ENCODE measurements at regions not wholly inside any gene's neighbourhood (a gene's known extent, or its start where the extent isn't known, plus 50 kb on each side); places are given as distances from the start of the nearest gene placed in this dataset.

GRCh38 chr3:162701211-162701610 is 1204.6 kb downstream of the OTOL1 start:
- Histone ChIP-seq H2AFZ (ENCODE audit: insufficient read depth, low read depth, low read length, poor library complexity, severe bottlenecking) (no peak overlapping the region), H3K9me3 (replicated peaks in 1 of 2; ENCODE audit: control insufficient read depth in 1 of 2, insufficient read depth in 1 of 2, low read length in 2 of 2) (peaks cover 0 to 8% of the 10 kb centered on the region in 2 donors), H3K27me3 (ENCODE audit: control insufficient read depth in 2 of 2, insufficient read depth in 2 of 2, low read length in 2 of 2) (no peaks in the 10 kb centered on the region), H3K27ac (ENCODE audit: low read depth in 1 of 2, low read length in 2 of 2) (no peak overlapping the region), H3K36me3 (replicated peaks in 1 of 2; ENCODE audit: control insufficient read depth in 1 of 2, insufficient read depth in 2 of 2, low read length in 2 of 2) (no peaks in the 10 kb centered on the region), H3K4me1 (ENCODE audit: control insufficient read depth in 1 of 2, insufficient read depth in 2 of 2, low read length in 2 of 2) (no peaks in the 10 kb centered on the region), H3K9ac (ENCODE audit: insufficient read depth, low read length, poor library complexity, severe bottlenecking) (no peak overlapping the region), H4K20me1 (ENCODE audit: insufficient read depth, low read length) (no peaks in the 10 kb centered on the region), H3K79me2 (ENCODE audit: insufficient read depth, low read length) (no peaks in the 10 kb centered on the region), H3K4me3 (replicated peaks in 1 of 3; ENCODE audit: low read depth in 2 of 3, low read length in 3 of 3) (no peak overlapping the region), H3K4me2 (replicated peaks; ENCODE audit: extremely low read depth, low read length, poor library complexity, severe bottlenecking) (no peak overlapping the region)
- TF ChIP-seq, protein P1, sequence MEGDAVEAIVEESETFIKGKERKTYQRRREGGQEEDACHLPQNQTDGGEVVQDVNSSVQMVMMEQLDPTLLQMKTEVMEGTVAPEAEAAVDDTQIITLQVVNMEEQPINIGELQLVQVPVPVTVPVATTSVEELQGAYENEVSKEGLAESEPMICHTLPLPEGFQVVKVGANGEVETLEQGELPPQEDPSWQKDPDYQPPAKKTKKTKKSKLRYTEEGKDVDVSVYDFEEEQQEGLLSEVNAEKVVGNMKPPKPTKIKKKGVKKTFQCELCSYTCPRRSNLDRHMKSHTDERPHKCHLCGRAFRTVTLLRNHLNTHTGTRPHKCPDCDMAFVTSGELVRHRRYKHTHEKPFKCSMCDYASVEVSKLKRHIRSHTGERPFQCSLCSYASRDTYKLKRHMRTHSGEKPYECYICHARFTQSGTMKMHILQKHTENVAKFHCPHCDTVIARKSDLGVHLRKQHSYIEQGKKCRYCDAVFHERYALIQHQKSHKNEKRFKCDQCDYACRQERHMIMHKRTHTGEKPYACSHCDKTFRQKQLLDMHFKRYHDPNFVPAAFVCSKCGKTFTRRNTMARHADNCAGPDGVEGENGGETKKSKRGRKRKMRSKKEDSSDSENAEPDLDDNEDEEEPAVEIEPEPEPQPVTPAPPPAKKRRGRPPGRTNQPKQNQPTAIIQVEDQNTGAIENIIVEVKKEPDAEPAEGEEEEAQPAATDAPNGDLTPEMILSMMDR (IDR thresholded peaks at IDR 0.05): no peak
- 100% methylated on average over 1 of the region's 4 CpGs for WGBS (ENCODE audit: insufficient coverage)
- no peaks in the 10 kb centered on the region for H3K4me1 Mint-ChIP-seq
- H3K9me3 Mint-ChIP-seq: peaks cover 0 to 4% (median 0%) of the 10 kb centered on the region in 7 donors
- no peak overlapping the region for H3K4me3 Mint-ChIP-seq
- no peak overlapping the region for H3K27ac Mint-ChIP-seq
- H3K27me3 Mint-ChIP-seq (ENCODE audit: low read depth in 3 of 3): no peaks in the 10 kb centered on the region
- no peaks in the 10 kb centered on the region for H3K36me3 Mint-ChIP-seq
- intact Hi-C loops (cut with micrococcal nuclease): no loop called here
- DNase-seq: no peak

DNA sequence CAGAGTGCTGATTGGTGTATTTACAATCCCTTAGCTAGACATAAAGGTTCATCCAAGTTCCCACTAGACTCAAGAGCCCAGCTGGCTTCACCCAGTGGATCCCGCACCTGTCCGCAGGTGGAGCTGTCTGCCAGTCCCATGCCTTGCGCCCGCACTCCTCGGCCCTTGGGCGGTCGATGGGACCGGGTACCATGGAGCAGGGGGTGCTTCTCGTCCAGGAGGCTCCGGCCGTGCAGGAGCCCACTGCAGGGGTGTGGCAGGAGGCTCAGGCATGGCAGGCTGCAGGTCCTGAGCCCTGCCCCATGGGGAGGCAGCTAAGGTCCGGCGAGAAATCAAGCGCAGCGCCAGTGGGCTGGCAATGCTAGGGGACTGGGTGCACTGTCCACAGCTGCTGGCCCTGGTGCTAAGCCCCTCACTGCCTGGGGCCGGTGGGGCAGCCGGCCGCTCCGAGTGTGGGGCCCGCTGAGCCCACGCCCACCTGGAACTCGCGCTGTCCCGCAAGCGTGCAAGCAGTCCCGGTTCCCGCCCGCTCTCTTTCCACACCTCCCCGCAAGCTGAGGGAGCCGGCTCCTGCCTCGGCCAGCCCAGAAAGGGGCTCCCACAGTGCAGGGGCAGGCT is 1206.3 kb downstream of the OTOL1 start:
- H4K20me1 ChIP-seq (ENCODE audit: insufficient read depth, low read length): no peaks in the 10 kb centered on the region
- no peak overlapping the region for H3K9ac ChIP-seq (ENCODE audit: insufficient read depth, low read length, poor library complexity, severe bottlenecking)
- H3K27ac ChIP-seq (ENCODE audit: low read depth in 1 of 2, low read length in 2 of 2): no peak overlapping the region
- H3K27ac Mint-ChIP-seq: no peak overlapping the region
- no peak overlapping the region for H3K4me3 Mint-ChIP-seq
- 90% methylated on average over 31 of the region's 31 CpGs for WGBS (ENCODE audit: insufficient coverage)
- H3K79me2 ChIP-seq (ENCODE audit: insufficient read depth, low read length): no peaks in the 10 kb centered on the region
- peaks cover 0 to 8% of the 10 kb centered on the region in 2 donors for H3K9me3 ChIP-seq (replicated peaks in 1 of 2; ENCODE audit: control insufficient read depth in 1 of 2, insufficient read depth in 1 of 2, low read length in 2 of 2)
- no peaks in the 10 kb centered on the region for H3K27me3 Mint-ChIP-seq (ENCODE audit: low read depth in 3 of 3)
- no peak overlapping the region for H3K4me3 ChIP-seq (replicated peaks in 1 of 3; ENCODE audit: low read depth in 2 of 3, low read length in 3 of 3)
- H3K4me1 Mint-ChIP-seq: no peaks in the 10 kb centered on the region
- H3K36me3 ChIP-seq (replicated peaks in 1 of 2; ENCODE audit: control insufficient read depth in 1 of 2, insufficient read depth in 2 of 2, low read length in 2 of 2): no peaks in the 10 kb centered on the region
- no peak for DNase-seq
- H3K27me3 ChIP-seq (ENCODE audit: control insufficient read depth in 2 of 2, insufficient read depth in 2 of 2, low read length in 2 of 2): no peaks in the 10 kb centered on the region
- no peaks in the 10 kb centered on the region for H3K36me3 Mint-ChIP-seq
- no peak overlapping the region for H2AFZ ChIP-seq (ENCODE audit: insufficient read depth, low read depth, low read length, poor library complexity, severe bottlenecking)
- no peaks in the 10 kb centered on the region for H3K4me1 ChIP-seq (ENCODE audit: control insufficient read depth in 1 of 2, insufficient read depth in 2 of 2, low read length in 2 of 2)
- TF ChIP-seq, protein P1 (IDR thresholded peaks at IDR 0.05): no peak
- H3K9me3 Mint-ChIP-seq: peaks cover 0 to 6% (median 0%) of the 10 kb centered on the region in 7 donors
- no peak overlapping the region for H3K4me2 ChIP-seq (replicated peaks; ENCODE audit: extremely low read depth, low read length, poor library complexity, severe bottlenecking)
- intact Hi-C loops (cut with micrococcal nuclease): no loop called here

All from CD14-positive monocyte (primary cell).